HG03280 (cell line): ENCODE measurements at regions not wholly inside any gene's neighbourhood (a gene's known extent, or its start where the extent isn't known, plus 50 kb on each side); places are given as distances from the start of the nearest gene placed in this dataset.
A peak's percentile ranks its signal among the peaks of the same experiment; 100 is the strongest.

Source experiments
- ATAC-seq: cut with Tn5 transposase; IDR thresholded peaks from one replicate; pipeline ENCODE4 v1.9.1; 2021; ENCODE audit warnings: mild to moderate bottlenecking, moderate library complexity; ENCODE audit not compliant: unreplicated experiment

DNA sequence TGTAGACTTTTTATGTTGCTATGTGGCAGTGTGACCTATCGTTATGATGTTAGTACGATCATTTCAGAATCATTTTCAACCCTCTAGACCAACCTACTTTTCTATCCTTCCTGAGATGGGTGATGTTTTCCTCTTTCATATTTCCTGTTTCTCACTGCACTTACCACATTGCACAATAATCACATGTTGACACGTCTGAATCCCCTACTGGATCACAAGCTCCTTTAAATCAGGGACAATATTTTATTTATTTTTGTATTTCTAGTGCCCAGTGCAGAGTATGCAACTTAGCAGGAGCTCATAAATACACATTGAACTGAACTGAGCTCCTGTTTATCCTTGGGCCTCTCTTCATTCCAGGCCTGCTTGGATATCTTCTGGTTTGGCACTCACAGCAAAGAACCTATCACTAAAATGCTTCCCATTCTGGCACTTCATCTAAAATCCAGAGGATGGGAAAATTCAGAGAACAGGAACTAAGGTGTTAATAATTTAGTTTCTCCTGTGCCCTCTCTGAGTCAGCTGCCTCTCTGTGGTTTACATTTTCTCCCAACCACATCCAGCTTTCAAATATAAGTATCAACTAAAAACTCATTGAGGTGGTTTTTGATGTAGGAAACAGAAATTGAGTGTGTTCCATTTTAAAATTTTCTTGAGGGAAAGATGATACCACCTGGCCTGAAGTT, 69.4 kb upstream of the DYRK2 start:
- ATAC-seq, result no peak

DNA sequence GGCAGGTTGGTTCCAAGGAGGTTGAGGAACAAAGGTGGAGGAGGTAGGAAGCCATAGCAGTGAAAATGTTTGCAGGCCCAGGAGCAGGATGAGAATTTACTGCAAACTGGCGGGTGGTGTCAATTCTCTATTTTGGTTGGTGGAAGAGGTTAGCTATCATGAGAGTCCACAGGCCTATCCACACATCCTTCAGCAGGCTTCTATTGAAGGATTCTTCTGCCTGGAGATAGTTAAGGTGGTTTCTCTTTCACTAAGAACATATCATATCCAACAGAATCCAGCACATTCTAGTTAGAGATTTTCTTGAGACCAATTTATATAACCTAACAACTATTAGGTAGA, 68.9 kb upstream of the DYRK2 start:
- ATAC-seq, result no peak

DNA sequence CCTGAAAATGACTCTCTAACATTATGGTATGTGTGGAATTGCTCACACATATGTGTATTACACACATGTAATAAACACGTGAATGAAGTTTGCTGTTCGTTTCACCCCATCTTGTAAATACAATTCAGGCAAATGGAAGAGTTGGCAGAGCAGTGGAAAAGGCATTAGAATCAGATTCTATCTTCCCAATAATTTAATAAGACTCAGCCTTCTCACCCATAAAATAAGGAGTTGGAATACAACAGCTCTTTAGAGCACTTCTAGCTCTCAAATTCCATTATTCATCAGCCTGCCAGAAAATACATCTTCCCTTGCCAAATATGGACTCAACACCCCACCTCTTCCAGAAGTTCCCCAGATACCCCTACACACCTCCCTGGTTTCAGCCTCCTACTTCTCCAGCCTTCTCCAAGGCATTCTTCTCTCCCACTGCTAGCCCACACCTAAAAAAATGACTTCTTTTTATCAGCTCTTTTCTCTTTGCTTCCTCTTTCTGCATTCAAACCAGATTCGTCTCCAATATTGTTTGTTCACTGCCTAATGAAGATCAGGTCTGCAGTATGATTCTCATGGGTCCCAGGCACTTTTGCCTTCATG, 66.2 kb upstream of the DYRK2 start:
- ATAC-seq, result no peak

DNA sequence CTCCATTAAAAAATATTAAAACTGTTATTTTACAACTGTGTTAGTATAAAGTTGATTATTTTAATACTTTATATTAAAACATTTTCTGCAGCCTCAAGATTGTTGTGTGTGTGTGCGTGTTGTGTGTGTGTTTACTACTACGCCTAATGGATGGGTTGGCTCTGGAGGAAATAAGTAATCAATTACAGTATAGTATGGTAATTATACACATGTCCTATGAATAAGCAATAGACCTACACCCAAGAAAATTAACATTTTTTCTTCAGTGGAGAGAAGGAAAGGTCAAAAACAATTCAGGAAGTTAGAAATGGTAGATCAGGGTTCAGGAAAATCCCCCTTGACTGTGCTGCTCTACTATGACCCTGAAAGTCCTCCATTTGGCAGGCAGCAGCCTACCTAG, 65.7 kb upstream of the DYRK2 start:
- no peak for ATAC-seq

DNA sequence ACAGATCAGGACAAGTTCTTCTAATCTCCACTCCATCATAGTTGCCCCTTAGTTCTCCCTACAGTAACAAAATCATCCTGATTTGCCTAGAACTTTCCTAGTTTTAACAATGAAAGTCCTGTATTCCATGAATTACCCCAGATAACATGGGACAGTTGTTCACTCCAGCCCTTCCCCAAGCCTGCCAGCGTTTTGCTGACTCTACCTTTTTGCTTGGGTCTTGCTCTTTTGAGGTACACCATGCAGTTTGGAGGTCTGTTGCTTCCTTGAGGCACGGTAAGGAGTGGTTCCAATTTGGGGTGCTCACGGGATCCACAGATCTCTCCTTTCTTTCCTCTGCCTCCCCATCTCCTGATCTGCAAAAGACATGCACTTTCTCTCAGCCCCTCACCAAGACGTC, 61.6 kb upstream of the DYRK2 start:
- no peak for ATAC-seq

GRCh38 chr12:67589078-67589477, 59.5 kb upstream of the DYRK2 start:
- no peak for ATAC-seq

- no peak for ATAC-seq
These were observed 58.3 kb upstream of the DYRK2 start for GRCh38 chr12:67590149-67590790.

GRCh38 chr12:67592228-67593011, 56.1 kb upstream of the DYRK2 start:
- ATAC-seq, result peak; percentile 82

- no peak for ATAC-seq
These were observed 55.5 kb upstream of the DYRK2 start for GRCh38 chr12:67593041-67593440.

DNA sequence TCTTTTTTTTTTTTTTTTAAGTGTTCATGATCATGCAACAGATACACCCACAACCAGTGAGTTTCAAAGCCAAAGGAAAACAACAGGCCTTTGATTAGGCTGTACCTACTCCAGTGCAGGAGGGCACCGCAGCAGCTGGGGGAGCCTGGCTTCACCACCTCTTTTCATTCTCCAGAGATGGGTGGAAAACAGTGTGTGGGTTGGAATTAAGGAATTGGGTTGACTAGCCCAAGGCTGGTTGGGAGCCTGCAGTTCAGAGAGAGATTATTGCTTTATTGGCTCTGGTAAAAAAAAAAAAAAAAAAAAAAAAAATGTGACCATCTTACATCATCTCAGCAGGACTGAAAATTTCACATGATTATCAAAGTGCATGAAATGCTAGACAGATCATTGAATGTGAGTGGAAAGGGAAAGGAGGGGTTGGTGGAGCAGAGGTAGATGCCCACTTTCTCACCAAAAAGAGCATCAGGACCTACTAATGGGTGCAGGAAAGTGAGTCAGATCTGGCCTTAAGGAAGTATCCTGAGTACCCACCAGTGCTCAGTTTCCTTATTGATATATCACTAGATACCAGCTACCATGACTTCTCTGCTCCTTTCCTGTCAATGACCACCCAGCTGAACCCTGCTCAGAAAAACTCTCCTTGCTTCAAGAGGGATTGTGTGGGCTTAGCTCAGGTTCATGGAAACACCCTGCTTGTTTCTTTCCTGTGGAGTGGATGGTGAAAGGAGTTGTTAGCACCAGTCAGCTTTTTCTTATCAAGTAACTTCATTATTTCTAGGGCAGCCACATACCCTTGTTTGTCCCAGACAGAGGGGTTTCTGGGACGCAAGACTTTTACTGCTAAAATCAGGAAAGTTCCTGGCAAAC, 54.8 kb upstream of the DYRK2 start:
- no peak for ATAC-seq

- ATAC-seq, result no peak
These were observed 53.7 kb upstream of the DYRK2 start for GRCh38 chr12:67594888-67595287.

GRCh38 chr12:67595365-67595764, 53.2 kb upstream of the DYRK2 start:
- ATAC-seq, result no peak

GRCh38 chr12:67598598-67598997, 49.9 kb upstream of the DYRK2 start:
- no peak for ATAC-seq
